DMS153 treated with DMSO at 0.1 percent for 48 hours (cell line): ENCODE measurements at regions not wholly inside any gene's neighbourhood (a gene's known extent, or its start where the extent isn't known, plus 50 kb on each side); places are given as distances from the start of the nearest gene placed in this dataset.
"Not testable (repeated sequence)": the region's sequence is repeated elsewhere in the genome, so short reads cannot be mapped to it uniquely, and the experiment has no call there.

Experiments
- DNase-seq: peaks from one replicate; lab custom pipeline; 2025; ENCODE audit not compliant: unreplicated experiment; lab: John Stamatoyannopoulos, UW

DNA sequence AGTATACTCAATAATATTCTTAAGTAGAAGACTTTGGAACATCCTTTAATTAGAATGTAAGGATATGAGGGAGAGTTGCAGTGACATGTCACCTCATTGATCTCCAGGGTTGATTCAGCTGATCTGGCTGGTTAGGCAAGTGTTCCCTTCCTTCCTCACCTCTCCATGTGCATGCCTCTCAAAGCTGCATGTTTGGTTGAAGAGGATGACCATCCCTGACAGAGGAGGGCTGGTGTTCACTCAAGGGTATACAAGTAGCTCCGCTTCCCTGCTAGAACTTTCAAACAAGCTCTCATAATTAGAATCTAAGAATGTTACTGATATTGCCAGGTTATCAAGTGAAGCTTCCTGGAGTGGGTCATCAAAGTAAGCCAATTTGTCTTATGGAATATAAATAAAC, 341.1 kb upstream of the FLRT2 start:
- no peak for DNase-seq

DNA sequence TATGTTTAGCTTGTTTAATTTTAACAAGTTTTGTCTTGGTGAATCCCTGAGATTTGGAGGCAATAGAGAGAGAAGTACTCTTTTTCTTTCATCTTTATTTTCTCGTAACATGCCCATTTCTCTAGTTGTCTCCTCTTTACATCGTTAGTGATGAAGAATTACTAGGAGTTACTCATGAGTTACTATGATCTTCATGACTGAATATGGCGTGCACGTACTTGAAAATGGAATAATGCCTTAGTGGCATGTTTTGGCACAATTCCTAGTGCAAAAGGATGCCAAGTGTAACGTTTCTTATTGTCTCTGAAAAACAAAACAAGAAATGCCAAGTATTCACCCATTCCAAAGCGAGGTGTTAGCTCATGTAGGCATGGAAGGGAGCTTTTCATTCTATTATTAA, 340.7 kb upstream of the FLRT2 start:
- DNase-seq: not testable (repeated sequence)

DNA sequence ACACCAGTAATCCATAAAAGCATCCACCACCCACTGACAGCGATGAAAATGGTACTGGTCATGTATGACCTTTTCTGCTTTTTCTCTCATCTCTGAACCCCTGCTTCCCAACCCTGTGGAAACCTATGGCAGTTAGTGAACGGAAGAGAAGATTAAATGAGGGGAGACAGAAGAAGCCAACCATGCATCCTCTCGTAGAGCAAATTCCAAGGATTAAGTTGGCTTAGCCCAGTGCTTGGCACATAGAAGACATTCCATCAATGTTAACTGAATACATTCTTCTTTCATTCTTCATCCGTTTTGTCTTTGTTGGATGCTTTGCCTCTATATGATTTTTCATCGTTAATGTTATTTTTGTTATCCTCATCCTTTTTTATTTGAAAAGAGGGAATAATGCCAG, 339.7 kb upstream of the FLRT2 start:
- DNase-seq: no peak

DNA sequence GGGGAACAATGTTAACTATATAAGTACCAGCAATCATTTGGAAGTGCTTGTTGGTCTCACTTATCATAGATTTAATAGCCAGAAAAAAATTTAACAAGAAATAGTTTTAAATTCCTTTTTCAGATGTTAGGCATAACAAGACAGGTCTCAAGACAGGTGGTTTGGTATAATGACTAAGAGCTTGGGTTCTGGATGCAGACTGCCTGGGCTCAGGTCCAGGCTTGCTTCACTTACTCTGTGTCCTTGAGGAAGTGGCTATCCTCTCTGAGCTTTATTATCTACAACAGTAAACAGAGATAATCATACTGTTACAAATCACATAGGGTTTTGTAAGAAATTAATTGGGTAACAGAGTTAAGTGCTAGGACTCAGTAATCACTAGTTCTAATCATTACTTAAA, 338.0 kb upstream of the FLRT2 start:
- DNase-seq: no peak

- no peak for DNase-seq
Measured at GRCh38 chr14:85195872-85196477, 334.0 kb upstream of the FLRT2 start.

DNA sequence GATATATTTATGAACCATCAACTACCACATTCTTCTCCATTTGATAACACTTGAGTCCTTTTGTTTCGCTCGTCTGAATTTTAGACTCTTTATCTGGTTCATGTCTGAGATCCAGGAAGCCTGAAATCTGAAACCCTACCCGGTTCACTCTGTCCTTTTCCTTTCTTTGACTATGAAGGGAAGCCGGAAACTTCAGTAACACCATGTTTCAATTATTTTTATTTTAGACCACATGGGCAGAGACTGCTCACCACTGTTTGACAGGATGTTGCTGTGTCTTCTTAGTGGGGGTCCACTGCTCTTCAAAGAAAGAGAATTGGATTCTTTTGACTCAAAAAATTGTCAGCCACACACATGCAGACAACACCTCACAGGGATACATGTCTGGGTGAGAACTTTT, 331.9 kb upstream of the FLRT2 start:
- DNase-seq: no peak

GRCh38 chr14:85205875-85206274, 324.1 kb upstream of the FLRT2 start:
- no peak for DNase-seq

- DNase-seq: no peak
Measured at GRCh38 chr14:85214471-85214870, 315.5 kb upstream of the FLRT2 start.

GRCh38 chr14:85217412-85217811, 312.5 kb upstream of the FLRT2 start:
- no peak for DNase-seq

DNA sequence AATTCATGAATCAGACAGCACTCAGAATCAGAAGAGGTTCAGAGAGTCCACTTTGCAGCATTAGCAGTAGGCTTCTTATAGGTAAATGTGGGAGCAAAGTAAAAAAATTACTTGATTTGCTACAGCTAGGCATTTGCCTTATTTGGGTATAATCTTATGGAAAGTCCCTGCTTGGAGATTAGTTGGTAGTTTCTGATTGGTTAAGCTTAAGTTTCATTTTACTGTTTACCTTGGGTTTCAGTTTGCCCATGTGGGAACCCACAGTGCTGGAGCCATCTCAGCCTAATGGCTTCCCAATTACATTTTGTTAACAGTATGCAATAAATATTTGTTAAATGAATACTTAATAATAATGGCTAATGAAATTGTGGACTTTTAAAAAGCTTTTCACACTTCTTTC, 311.0 kb upstream of the FLRT2 start:
- no peak for DNase-seq

GRCh38 chr14:85221832-85222231, 308.1 kb upstream of the FLRT2 start:
- peak; percentile 3 for DNase-seq

DNA sequence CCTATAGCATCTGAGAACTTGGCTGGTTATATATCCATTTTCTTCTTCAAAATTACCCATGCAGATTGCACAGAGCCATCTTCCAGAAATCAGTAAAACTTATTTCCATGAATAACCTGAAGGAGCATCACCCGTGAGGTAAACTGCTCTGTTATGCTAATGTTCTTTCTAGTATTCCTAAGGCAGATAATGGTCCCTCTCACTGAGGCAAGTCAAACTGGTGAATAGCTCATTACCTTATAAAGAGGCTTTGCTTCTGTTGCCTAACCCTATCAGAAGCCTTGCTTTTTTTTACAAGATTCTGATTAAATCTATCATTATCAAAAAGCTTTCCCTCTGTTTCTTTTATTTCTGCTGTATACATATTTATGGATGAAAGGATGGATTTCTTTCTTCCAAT, 307.6 kb upstream of the FLRT2 start:
- no peak for DNase-seq

GRCh38 chr14:85223667-85224066, 306.3 kb upstream of the FLRT2 start:
- no peak for DNase-seq

DNA sequence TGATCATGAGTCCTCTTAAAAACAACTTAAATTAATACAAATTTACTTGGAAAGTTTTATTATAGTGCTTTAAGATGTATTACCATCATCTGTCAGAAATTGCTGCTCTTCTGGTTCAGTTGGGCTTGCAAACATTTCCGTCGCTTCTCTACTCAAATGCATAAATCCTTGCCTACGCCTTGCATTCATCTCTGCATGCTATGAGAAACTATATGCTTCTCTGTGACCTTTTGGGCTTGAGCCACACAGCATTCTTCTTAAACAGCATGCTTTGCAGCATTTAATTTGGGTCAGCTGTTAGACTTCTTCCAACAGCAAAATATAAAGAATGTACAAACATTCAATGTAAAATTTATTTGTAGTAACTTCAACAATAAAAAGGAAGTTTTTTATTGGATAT, 305.7 kb upstream of the FLRT2 start:
- no peak for DNase-seq

GRCh38 chr14:85233756-85234155, 296.2 kb upstream of the FLRT2 start:
- DNase-seq: no peak

DNA sequence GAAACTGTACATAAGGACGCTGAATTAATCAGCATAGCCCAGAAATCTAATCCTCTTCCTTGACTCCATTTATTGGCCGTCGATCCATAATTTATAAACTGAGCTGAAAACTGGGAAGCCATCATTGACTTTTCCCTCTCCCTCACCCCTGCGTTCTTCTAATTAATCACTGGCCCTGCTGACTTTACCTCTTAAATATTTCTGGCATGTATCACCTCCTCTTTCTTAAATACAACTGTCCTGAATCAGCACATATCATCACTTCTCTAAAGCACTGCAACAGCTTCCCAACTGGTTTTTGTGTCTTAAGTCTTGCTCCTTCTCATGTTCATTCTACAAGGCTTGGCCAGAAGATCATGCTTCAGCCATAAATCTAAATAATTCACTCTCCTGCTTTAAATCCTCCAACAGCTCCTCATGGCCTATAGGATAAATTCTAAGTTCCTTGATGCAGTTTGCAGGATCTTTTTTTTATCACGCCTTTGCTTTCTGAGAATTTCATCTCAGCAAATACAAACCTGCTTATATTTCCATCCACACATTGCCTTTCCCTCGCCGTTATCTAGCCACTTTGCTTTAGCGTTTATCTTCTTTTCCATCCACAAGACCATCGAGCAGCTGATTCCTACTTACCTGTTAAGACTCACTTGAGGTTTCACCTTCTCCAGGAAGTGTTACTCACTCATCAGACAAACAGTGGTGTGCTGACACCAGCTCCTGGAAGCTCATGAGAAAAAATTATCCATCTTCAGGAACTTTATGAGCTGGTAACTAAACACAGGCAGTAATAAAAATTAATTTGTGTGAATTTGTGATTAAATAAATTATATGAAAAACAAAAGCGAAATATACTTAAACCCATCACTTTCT, 295.6 kb upstream of the FLRT2 start:
- DNase-seq: no peak

DNA sequence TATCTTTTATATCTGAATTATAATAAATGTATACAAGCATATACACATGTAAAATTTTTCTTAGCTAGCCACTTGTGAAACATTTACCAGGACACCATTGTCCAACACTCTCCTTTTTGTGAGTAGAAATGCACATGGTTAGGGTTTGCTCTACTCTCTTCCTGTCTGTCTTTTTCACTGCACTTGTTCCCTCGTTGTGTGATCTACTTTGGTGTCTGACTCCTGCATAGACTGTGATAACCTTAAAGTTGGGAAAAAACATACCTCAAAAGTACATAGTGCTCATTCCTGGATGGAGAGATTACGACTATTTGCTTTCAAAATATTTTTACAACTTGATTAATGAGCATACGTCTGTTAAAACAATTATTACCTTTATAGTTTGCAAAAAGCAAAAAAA, 294.1 kb upstream of the FLRT2 start:
- DNase-seq: no peak

- no peak for DNase-seq
Measured at GRCh38 chr14:85236296-85236695, 293.6 kb upstream of the FLRT2 start.

DNA sequence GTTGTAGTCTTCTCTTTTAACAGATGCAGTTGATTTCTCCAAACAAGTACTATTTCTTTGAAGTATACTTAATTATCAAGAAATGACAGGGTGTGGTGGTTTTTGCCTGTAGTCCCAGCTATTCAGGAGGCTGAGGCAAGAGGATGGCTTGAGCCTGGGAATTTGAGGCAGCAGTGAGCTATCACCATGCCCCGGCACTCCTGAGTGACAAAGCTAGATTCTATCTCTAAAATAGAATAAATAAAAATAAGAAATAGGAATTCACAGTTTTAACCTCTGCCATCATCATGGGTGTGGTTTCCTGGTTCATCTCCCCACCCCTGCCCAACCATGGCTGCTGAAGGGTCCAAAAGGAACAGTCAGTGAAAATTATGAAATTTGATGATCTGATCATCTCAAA, 290.2 kb upstream of the FLRT2 start:
- no peak for DNase-seq

DNA sequence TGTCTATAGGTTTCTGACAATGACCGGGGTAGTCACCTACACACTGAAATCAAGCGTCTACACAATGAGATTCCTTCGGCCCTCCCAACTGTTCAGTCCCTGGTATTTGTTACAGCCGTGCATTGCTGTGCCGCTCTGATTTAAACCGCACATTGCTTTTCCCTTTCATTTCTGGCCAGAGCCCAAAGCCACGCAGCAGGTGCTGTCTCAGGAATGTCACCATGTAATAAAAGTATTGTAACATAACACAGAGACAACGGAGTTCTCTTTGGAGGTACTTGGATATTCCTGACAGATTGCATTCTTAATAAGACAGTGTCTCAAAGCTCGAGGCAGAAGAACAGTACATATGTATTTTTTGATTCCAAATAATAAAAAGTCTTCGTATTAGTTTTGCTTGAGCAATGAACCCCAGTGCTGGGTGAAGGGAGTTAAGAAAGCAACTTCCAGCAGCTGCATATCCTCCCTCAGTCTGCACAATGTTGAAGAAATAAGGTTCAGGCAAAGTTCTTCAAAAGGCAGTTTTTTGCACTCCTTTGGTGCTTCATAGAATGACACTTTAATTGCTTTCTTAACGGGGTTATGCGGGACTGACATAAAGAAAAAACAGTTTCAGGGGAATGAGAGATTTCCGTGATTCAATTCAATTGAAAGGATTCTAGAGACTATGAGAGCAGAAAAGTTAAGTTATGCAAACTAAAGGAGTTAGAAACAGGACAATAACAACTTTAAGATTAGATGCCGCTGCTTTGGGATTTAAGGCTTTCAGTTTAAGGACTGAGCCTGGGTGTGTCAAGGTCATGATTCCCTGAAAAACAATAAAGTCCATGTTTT, 288.7 kb upstream of the FLRT2 start:
- no peak for DNase-seq

DNA sequence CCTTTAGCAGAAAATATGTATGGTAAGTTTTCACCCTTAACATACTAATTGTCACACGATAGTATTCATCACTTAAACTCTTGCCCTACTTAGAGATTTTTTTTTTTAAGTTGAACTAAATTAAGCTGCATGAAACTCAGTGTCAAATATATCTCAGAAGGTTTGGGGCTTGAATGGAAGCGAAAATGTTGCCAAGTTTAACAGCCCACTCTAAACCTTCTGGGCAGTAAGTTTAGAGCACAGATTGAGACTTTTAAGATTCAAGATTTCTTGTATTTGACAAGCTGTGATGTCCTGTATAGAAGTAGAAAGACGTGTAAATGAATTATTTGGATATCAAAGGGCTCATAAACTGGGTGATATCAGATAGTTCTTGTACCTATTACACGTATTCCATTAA, 287.3 kb upstream of the FLRT2 start:
- DNase-seq: no peak

GRCh38 chr14:85243321-85243720, 286.6 kb upstream of the FLRT2 start:
- no peak for DNase-seq
